HG03095 (cell line): ENCODE measurements at regions not wholly inside any gene's neighbourhood (a gene's known extent, or its start where the extent isn't known, plus 50 kb on each side); places are given as distances from the start of the nearest gene placed in this dataset.
"Not testable (repeated sequence)": the region's sequence is repeated elsewhere in the genome, so short reads cannot be mapped to it uniquely, and the experiment has no call there.

ENCODE experiments used
- ATAC-seq: cut with Tn5 transposase; IDR thresholded peaks from one replicate; pipeline ENCODE4 v1.9.1; 2021; ENCODE audit warnings: moderate library complexity; ENCODE audit not compliant: unreplicated experiment

DNA sequence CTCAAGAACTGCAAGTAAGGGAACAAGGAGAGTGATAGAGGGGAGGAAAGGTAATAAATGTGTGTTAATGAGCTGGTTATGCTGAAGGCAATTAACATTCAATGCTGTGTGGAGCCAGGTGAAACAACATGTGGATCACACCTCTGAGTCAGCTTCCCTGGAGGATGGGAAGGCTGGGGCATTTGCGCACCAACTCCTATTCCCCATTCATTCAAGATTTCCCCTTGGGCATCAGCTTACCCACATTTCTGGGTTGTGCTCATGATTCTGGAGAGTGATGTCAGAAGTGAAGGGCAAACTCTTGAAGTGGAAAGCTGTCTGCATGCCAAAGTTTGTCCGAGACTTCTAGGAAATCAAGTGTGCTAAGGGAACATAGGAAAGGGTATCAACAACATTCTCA is 461.4 kb downstream of the MID1IP1 start:
- no peak for ATAC-seq

- no peak for ATAC-seq
Observed at GRCh38 chrX:39264023-39264422, 462.8 kb downstream of the MID1IP1 start.

- ATAC-seq, result no peak
Observed at GRCh38 chrX:39267176-39267575, 465.9 kb downstream of the MID1IP1 start.

- no peak for ATAC-seq
Observed at GRCh38 chrX:39268207-39268606, 466.9 kb downstream of the MID1IP1 start.

- no peak for ATAC-seq
Observed at GRCh38 chrX:39275500-39276068, 474.3 kb downstream of the MID1IP1 start.

DNA sequence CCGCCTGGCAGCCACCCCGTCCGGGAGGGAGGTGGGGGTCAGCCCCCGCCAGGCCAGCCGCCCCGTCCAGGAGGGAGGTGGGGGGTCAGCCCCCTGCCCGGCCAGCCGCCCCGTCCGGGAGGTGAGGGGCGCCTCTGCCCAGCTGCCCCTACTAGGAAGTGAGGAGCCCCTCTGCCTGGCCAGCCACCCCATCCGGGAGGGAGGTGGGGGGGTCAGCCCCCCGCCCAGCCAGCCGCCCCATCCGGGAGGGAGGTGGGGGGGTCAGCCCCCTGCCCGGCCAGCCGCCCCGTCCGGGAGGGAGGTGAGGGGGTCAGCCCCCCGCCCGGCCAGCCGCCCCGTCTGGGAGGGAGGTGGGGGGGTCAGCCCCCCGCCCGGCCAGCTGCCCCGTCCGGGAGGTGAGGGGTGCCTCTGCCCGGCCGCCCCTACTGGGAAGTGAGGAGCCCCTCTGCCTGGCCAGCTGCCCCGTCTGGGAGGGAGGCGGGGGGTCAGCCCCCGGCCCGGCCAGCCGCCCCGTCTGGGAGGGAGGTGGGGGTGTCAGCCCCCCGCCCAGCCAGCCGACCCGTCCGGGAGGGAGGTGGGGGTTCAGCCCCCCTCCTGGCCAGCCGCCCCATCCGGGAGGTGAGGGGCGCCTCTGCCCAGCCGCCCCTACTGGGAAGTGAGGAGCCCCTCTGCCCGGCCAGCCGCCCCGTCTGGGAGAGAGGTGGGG is 476.6 kb downstream of the MID1IP1 start:
- not testable (repeated sequence) for ATAC-seq

DNA sequence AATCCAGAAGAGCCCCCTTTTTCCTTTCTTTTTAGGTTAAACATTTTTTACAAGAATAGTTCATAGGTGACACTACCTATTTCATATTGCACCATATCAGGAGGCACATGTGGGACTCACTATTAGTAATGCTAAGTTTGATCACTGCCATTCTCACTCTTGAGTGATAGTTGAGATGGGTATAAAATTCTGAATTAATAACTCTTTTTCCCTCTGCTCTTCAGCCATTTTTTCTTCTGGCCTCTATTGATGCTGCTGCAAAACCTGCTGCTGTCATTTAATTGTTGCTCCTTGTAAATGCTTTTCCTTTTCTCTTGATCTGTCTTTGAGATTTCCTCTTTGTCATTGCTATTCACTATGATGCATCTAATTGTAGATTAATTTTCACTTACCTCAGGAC is 482.0 kb downstream of the MID1IP1 start:
- no peak for ATAC-seq

DNA sequence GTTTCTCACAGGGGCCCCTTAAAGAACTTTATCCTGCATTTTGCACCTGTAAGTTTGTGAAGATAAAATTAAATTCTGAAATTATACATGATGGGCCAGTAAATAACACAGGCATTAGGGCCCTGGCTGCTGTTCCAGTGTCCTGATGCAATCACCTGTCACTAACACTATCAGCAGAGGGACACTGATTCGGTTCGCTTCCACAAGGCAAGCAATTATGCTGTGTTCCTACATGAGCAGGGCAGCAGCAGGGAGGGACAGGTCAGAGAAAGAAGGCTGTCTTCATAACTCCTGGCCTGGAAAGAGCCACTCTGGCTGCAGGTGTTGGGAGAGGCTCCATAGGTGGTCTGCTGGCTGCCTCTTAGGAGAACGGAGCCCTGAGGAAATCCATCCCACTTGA is 487.3 kb downstream of the MID1IP1 start:
- ATAC-seq, result no peak

GRCh38 chrX:39289827-39290226 is 488.6 kb downstream of the MID1IP1 start:
- ATAC-seq, result no peak

- no peak for ATAC-seq
Observed at GRCh38 chrX:39293203-39293602, 491.9 kb downstream of the MID1IP1 start.

DNA sequence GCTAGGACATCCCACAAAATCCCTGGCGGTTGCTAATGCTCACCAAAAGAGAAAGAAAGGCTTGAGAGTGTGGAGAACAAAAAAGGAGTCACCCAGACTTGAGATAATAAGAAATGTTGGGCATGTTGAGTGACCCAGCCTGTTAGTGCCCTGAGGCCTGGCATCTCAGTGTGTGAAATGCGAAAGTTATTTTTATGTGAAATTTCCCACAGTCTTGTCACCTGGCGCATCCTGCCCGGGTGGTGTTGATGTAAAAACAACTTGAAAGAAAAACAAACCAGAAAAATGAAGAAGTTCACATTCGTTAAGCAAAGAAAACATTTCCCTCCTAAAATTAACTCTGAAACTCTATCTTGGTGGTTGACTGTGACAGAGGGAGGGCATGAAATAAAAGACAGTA is 495.2 kb downstream of the MID1IP1 start:
- no peak for ATAC-seq

DNA sequence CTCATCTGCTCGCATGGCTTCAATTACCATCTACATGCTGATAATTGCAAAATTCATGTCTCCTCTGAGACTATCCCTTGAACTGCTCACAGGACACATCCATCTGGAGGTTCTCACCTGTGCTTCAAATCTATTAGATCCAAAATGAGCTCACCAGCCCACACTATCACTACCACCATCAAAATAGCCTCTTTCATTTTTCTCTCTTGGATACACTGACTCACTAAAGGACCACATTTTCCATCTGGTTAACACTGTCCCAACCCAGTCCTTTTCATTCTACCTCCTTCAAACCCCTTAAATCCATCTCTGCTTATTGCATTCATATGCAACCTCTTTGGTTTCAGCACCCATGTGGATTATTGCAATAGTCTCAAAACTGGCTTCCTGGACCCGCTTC is 497.6 kb downstream of the MID1IP1 start:
- ATAC-seq, result no peak

DNA sequence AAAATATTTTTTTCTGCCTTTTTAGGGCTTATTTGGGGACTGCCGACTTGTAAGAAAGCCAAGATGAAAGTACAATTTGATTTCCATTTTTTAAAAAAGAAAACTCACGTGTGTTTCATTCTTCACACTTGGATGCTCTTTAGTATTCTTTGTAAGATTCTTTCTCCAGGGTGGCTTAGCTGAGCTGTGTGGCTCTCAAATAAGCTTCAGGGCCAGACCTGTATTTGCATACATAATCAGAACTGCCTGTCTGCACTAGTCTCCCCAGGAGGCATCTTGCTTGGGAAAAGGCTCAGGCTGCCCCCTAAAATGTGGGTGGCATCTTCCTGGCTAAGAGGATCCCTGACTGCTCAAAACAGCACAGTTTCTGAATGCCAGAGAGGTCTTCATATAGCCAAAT is 498.4 kb downstream of the MID1IP1 start:
- no peak for ATAC-seq

GRCh38 chrX:39301036-39301435 is 499.8 kb downstream of the MID1IP1 start:
- no peak for ATAC-seq

DNA sequence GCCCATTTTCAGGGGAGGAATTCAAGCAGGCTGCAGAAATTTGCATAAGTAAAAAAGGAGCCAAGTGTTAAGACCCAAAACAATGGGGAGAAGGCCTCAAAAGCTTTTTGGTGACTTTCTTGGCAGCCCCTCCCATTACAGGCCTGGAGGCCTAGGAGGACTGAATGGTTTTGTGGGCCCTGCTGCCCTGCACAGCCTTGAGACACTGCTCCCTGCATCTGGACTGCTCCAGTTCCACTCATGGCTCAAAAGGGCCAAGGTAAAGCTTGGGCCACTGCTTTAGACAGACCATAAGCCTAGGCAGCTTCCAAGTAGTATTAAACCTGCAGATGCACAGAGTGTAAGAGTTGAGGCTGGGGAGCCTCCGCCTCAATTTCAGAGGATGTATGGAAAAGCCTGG is 501.6 kb downstream of the MID1IP1 start:
- no peak for ATAC-seq

DNA sequence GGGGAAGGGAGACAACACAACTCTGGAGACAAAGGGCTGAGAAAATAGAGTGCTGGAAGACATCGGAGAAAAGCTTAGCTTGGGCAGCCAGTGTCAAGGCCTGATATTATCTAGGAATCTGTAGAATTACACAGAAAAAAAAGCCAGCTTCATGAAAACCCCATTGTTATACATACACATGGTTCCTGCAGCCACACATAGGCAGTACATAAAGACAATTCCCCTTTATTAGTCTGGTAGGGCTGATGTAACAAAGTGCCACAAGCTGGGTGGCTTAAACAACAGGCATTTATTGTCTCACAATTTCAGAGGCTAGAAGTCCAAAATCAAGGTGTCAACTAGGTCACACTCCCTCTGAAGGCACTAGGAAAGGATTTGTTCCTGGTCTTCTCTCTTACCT is 503.5 kb downstream of the MID1IP1 start:
- no peak for ATAC-seq

DNA sequence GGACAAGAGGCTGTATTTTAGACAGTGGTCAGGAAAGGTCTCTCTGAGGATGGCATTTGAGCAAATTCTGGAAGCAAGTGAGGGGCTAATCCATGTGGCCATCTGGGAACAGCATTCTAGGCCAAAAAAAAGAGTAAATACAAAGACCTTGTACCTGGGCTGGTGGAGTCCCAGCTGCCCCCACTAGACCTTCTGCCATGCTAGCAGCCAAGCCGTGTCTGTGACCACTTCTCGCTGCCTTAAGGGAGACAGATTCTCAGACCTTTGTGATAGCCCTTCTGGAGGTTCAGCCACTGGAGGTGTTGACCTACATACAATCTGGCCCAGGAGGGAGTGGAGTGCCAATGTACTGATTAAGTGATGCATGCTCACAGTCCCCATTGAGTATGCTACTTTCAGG is 506.2 kb downstream of the MID1IP1 start:
- no peak for ATAC-seq

- no peak for ATAC-seq
Observed at GRCh38 chrX:39308126-39308525, 506.9 kb downstream of the MID1IP1 start.

GRCh38 chrX:39309018-39309635 is 507.9 kb downstream of the MID1IP1 start:
- ATAC-seq, result no peak

DNA sequence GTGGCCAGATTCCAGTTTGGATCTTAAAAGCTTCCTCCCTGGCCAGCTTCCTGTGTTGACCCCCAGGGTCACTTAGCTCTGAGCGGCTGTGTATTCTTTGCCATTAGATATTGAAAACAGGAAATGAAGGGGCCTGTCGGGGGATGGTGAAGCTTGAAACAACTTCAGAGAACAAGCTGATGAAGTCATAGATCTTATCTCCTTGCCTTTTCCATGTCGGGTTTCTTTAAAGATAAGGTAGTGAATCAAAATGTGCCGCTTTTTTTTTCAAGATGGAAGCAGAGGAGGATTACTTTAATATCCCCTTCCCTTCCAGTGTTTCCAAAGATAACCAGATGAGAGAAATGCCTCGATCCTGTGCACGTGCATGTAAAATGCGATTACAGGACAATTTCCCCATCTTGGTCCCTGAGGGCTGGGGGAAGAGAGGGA is 508.5 kb downstream of the MID1IP1 start:
- ATAC-seq, result no peak

GRCh38 chrX:39310891-39311290 is 509.6 kb downstream of the MID1IP1 start:
- no peak for ATAC-seq

DNA sequence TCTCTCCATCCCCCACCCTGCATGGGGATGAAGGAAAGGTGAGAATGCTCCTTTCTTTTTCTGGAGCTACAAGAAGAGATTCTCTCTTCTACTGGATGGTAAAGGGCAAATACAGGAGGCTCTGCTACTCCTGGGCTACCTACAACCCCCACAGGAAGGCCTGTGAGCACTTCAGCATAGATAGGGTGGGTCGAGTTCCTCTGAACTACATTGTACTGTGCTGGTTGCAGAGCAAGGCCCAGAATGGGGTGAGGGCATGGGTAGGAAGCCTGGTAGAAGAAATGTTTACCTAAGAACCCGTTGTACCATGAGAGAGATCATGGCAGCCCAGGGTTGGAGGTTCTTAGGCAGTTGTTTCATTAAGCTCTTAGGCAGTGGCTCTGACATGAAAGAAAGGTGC is 510.4 kb downstream of the MID1IP1 start:
- no peak for ATAC-seq
